ENCODE measurements at regions not wholly inside any gene's neighbourhood (a gene's known extent, or its start where the extent isn't known, plus 50 kb on each side); places are given as distances from the start of the nearest gene placed in this dataset.
A peak's percentile ranks its signal among the peaks of the same experiment; 100 is the strongest.
"Not testable (repeated sequence)": the region's sequence is repeated elsewhere in the genome, so short reads cannot be mapped to it uniquely, and the experiment has no call there.

- H3K9ac ChIP-seq (ENCODE audit: low read depth, low read length) = no peak overlapping the region
Observed at GRCh38 chr5:18799482-18800128, 1165.3 kb downstream of the TAF11L14 start.

DNA sequence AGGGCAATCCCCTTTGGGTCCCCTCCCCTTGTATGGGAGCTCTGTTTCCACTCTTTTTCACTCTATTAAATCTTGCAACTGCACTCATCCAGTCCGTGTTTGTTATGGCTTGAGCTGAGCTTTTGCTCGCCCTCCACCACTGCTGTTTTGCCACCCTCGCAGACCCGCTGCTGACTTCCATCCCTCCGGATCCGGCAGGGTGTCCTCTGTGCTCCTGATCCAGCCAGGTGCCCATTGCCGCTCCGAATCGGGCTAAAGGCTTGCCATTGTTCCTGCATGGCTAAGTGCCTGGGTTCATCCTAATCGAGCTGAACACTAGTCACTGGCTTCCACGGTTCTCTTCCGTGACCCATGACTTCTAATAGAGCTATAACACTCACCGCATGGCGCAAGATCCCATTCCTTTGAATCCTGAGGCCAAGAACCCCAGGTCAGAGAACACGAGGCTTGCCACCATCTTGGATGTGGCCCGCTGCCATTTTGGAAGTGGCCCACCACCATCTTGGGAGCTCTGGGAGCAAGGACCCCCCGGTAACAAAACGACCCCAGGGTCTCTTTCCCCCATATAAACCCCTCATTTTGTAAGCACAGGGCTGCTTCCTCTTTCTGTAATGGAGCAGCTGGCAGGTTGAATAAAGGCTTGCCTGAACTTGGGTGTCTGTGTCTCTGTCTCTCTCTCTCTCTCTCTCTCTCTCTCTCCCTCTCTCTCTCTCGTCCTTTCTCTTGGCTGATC lies 1166.2 kb downstream of the TAF11L14 start:
- H3K27ac ChIP-seq (ENCODE audit: low read depth, low read length) = no peak overlapping the region
- H3K4me3 ChIP-seq (ENCODE audit: low read depth, low read length) = no peak overlapping the region
- no peaks in the 10 kb centered on the region for H3K27me3 ChIP-seq (ENCODE audit: control insufficient read depth, insufficient read depth, low read length)
- no peaks in the 10 kb centered on the region for H3K9me3 ChIP-seq (ENCODE audit: control insufficient read depth, insufficient read depth, low read length)
- H3K36me3 ChIP-seq (ENCODE audit: control insufficient read depth, insufficient read depth, low read length) = no peaks in the 10 kb centered on the region
- H3K9ac ChIP-seq (ENCODE audit: low read depth, low read length) = no peak overlapping the region
- H3K4me1 ChIP-seq (ENCODE audit: control insufficient read depth, insufficient read depth, low read length) = peaks cover 45% of the 10 kb centered on the region

More at GRCh38 chr5:18799482-18800128, 1165.3 kb downstream of the TAF11L14 start:
- Histone ChIP-seq H3K27me3 (ENCODE audit: control insufficient read depth, insufficient read depth, low read length) (no peaks in the 10 kb centered on the region), H3K36me3 (ENCODE audit: control insufficient read depth, insufficient read depth, low read length) (no peaks in the 10 kb centered on the region), H3K4me1 (ENCODE audit: control insufficient read depth, insufficient read depth, low read length) (peaks cover 51% of the 10 kb centered on the region), H3K4me3 (ENCODE audit: low read depth, low read length) (peak overlapping the region; percentile 37; the same call in 1 of the 2 replicates), H3K9me3 (ENCODE audit: control insufficient read depth, insufficient read depth, low read length) (no peaks in the 10 kb centered on the region), H3K27ac (ENCODE audit: low read depth, low read length) (peak overlapping the region; percentile 61)

DNA sequence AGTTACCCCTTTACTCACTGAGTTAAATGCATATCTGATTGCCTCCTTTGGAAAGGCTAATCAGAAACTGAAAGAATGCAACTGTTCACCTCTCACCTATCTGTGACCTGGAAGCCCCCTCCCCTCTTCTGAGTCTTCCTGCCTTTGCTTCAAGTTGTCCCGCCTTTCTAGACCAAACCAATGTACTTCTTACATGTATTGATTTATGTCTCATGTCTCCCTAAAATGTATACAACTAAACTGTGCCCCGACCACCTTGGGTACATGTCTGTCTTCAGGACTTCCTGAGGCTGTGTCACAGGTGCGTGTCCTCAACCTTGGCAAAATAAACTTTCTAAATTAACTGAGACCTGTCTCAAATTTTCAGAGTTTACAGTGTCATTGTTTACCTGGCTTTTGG lies 1167.2 kb downstream of the TAF11L14 start:
- not testable (repeated sequence) for H3K27ac ChIP-seq (ENCODE audit: low read depth, low read length); H3K36me3 ChIP-seq (ENCODE audit: control insufficient read depth, insufficient read depth, low read length); H3K27me3 ChIP-seq (ENCODE audit: control insufficient read depth, insufficient read depth, low read length); H3K9me3 ChIP-seq (ENCODE audit: control insufficient read depth, insufficient read depth, low read length); H3K9ac ChIP-seq (ENCODE audit: low read depth, low read length); H3K4me3 ChIP-seq (ENCODE audit: low read depth, low read length)
- peaks cover 45% of the 10 kb centered on the region for H3K4me1 ChIP-seq (ENCODE audit: control insufficient read depth, insufficient read depth, low read length)

DNA sequence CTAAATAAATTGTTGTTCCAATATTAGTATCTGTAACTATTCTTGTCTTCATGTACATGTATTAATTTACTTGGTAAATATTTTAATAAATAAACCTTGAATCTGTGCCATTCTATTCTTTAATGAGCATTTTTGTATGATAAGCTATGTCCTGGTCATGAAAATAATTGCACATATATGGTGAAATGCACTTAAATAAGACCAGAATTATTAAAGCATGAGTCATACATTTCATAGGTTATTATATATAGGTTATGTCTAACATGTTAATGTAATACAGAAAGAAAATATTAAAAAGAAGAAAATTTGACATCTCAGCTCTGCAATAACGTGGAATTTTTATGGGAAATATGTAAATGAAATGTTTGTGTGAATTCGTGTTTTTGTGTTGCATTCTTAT lies 1168.1 kb downstream of the TAF11L14 start:
- H3K4me1 ChIP-seq (ENCODE audit: control insufficient read depth, insufficient read depth, low read length) = peaks cover 35% of the 10 kb centered on the region
- H3K4me3 ChIP-seq (ENCODE audit: low read depth, low read length) = no peak overlapping the region
- H3K27me3 ChIP-seq (ENCODE audit: control insufficient read depth, insufficient read depth, low read length) = no peaks in the 10 kb centered on the region
- no peak overlapping the region for H3K9ac ChIP-seq (ENCODE audit: low read depth, low read length)
- H3K9me3 ChIP-seq (ENCODE audit: control insufficient read depth, insufficient read depth, low read length) = no peaks in the 10 kb centered on the region
- H3K27ac ChIP-seq (ENCODE audit: low read depth, low read length) = no peak overlapping the region
- H3K36me3 ChIP-seq (ENCODE audit: control insufficient read depth, insufficient read depth, low read length) = no peaks in the 10 kb centered on the region

- no peaks in the 10 kb centered on the region for H3K9me3 ChIP-seq (ENCODE audit: control insufficient read depth, insufficient read depth, low read length)
- H3K4me1 ChIP-seq (ENCODE audit: control insufficient read depth, insufficient read depth, low read length) = peaks cover 19% of the 10 kb centered on the region
- H3K27ac ChIP-seq (ENCODE audit: low read depth, low read length) = no peak overlapping the region
- H3K36me3 ChIP-seq (ENCODE audit: control insufficient read depth, insufficient read depth, low read length) = no peaks in the 10 kb centered on the region
- H3K4me3 ChIP-seq (ENCODE audit: low read depth, low read length) = no peak overlapping the region
- H3K27me3 ChIP-seq (ENCODE audit: control insufficient read depth, insufficient read depth, low read length) = no peaks in the 10 kb centered on the region
- no peak overlapping the region for H3K9ac ChIP-seq (ENCODE audit: low read depth, low read length)
Observed at GRCh38 chr5:18805376-18805775, 1171.1 kb downstream of the TAF11L14 start.

DNA sequence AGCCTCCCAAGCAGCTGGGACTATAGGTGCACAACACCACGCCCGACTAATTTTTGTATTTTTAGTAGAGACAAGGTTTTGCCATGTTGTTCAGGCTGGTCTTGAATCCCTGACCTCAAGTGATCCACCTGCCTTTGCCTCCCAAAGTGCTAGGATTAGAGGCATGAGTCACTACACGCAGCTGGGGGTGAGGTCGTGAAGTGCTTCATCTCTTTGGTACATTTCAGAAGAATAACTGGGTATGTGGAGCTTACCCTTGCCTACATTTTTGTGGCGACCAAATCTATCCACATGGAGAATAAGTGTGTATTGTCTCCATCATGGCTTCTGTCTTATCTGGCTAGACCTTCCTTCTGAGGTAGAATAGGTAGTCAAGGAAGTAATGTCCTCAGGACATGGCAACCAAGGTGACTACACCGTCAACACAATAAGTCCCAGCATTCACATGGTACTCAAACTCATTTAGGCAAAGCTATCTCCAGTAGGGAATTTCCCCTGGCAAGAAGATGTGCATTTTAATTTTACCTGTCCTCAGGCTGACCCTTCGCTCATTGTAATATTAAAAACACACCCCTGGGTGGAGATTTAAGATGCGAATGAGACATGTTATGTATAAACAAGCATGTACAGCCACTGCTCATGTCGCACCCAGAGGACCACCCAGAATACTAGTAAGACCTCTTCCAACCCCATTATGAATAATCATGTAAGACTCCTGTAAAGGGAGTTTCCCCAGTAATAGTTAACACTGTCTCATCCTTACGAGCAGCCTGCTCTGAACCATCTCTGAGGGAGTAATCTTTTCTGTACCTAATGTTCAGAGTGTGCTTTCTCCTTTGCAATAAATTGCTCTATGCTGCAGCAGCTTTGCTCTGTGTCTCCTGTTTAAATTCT lies 1173.2 kb downstream of the TAF11L14 start:
- H3K27me3 ChIP-seq (ENCODE audit: control insufficient read depth, insufficient read depth, low read length) = no peaks in the 10 kb centered on the region
- no peak overlapping the region for H3K27ac ChIP-seq (ENCODE audit: low read depth, low read length)
- H3K4me3 ChIP-seq (ENCODE audit: low read depth, low read length) = no peak overlapping the region
- no peaks in the 10 kb centered on the region for H3K9me3 ChIP-seq (ENCODE audit: control insufficient read depth, insufficient read depth, low read length)
- H3K36me3 ChIP-seq (ENCODE audit: control insufficient read depth, insufficient read depth, low read length) = no peaks in the 10 kb centered on the region
- peaks cover 12% of the 10 kb centered on the region for H3K4me1 ChIP-seq (ENCODE audit: control insufficient read depth, insufficient read depth, low read length)
- no peak overlapping the region for H3K9ac ChIP-seq (ENCODE audit: low read depth, low read length)

DNA sequence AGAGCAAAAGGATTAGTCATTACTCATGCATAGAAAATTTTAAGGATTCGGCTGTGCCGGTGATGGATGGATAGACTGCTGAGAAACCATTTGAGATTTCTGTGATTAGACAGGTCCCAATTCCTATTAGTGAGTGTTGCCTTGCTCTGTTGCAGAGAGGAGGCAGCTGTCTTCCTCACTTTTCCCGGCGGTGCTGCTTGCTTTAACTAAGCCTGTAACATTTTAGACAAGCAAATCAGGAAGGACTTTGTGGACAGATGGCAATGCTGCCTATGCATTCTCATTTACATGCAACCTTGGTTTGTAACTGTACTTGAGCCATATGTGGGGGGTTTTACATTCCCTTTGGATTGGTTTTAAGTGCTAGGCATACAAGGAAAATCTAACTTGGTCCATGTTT lies 1176.3 kb downstream of the CDH18 start:
- Histone ChIP-seq H3K9ac (ENCODE audit: low read depth, low read length) (no peak overlapping the region), H3K27ac (ENCODE audit: low read depth, low read length) (no peak overlapping the region), H3K4me3 (ENCODE audit: low read depth, low read length) (no peak overlapping the region), H3K4me1 (ENCODE audit: control insufficient read depth, insufficient read depth, low read length) (peaks cover 12% of the 10 kb centered on the region), H3K27me3 (ENCODE audit: control insufficient read depth, insufficient read depth, low read length) (no peaks in the 10 kb centered on the region), H3K9me3 (ENCODE audit: control insufficient read depth, insufficient read depth, low read length) (peaks cover 7% of the 10 kb centered on the region), H3K36me3 (ENCODE audit: control insufficient read depth, insufficient read depth, low read length) (no peaks in the 10 kb centered on the region)

DNA sequence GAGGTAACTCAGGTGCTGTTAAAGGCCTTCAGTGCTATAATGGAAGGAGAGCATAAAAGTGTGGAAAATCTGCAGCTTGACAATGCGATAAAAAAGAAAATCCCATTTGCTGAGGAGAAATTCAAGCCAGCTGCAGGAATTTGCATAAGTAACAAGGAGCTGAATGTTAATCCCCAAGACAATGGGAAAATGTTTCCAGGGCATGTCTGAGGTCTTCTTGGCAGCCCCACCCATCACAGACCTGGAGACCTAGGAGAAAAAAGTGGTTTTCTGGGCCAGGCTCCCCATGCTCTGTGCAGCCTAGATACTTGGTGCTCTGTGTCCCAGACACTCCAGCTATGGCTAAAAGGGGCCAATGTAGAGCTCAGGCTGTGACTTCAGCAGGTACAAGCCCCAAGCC lies 1159.6 kb downstream of the CDH18 start:
- Histone ChIP-seq H3K4me3 (ENCODE audit: low read depth, low read length) (no peak overlapping the region), H3K9ac (ENCODE audit: low read depth, low read length) (no peak overlapping the region), H3K9me3 (ENCODE audit: control insufficient read depth, insufficient read depth, low read length) (no peaks in the 10 kb centered on the region), H3K27ac (ENCODE audit: low read depth, low read length) (no peak overlapping the region), H3K27me3 (ENCODE audit: control insufficient read depth, insufficient read depth, low read length) (no peaks in the 10 kb centered on the region), H3K36me3 (ENCODE audit: control insufficient read depth, insufficient read depth, low read length) (no peaks in the 10 kb centered on the region), H3K4me1 (ENCODE audit: control insufficient read depth, insufficient read depth, low read length) (no peaks in the 10 kb centered on the region)

- Histone ChIP-seq H3K36me3 (ENCODE audit: control insufficient read depth, insufficient read depth, low read length) (no peaks in the 10 kb centered on the region), H3K4me1 (ENCODE audit: control insufficient read depth, insufficient read depth, low read length) (no peaks in the 10 kb centered on the region), H3K4me3 (ENCODE audit: low read depth, low read length) (no peak overlapping the region), H3K9me3 (ENCODE audit: control insufficient read depth, insufficient read depth, low read length) (no peaks in the 10 kb centered on the region), H3K27ac (ENCODE audit: low read depth, low read length) (no peak overlapping the region), H3K9ac (ENCODE audit: low read depth, low read length) (no peak overlapping the region), H3K27me3 (ENCODE audit: control insufficient read depth, insufficient read depth, low read length) (no peaks in the 10 kb centered on the region)
Observed at GRCh38 chr5:18829539-18829938, 1158.5 kb downstream of the CDH18 start.

GRCh38 chr5:18850216-18850615 lies 1137.8 kb downstream of the CDH18 start:
- no peak overlapping the region for H3K9ac ChIP-seq (ENCODE audit: low read depth, low read length)
- no peaks in the 10 kb centered on the region for H3K36me3 ChIP-seq (ENCODE audit: control insufficient read depth, insufficient read depth, low read length)
- H3K27me3 ChIP-seq (ENCODE audit: control insufficient read depth, insufficient read depth, low read length) = no peaks in the 10 kb centered on the region
- H3K4me3 ChIP-seq (ENCODE audit: low read depth, low read length) = no peak overlapping the region
- H3K27ac ChIP-seq (ENCODE audit: low read depth, low read length) = no peak overlapping the region
- peaks cover 8% of the 10 kb centered on the region; the same call in 1 of the 2 replicates for H3K4me1 ChIP-seq (ENCODE audit: control insufficient read depth, insufficient read depth, low read length)
- no peaks in the 10 kb centered on the region for H3K9me3 ChIP-seq (ENCODE audit: control insufficient read depth, insufficient read depth, low read length)

- no peaks in the 10 kb centered on the region for H3K36me3 ChIP-seq (ENCODE audit: control insufficient read depth, insufficient read depth, low read length)
- no peaks in the 10 kb centered on the region for H3K4me1 ChIP-seq (ENCODE audit: control insufficient read depth, insufficient read depth, low read length)
- H3K27me3 ChIP-seq (ENCODE audit: control insufficient read depth, insufficient read depth, low read length) = no peaks in the 10 kb centered on the region
- H3K27ac ChIP-seq (ENCODE audit: low read depth, low read length) = no peak overlapping the region
- H3K9ac ChIP-seq (ENCODE audit: low read depth, low read length) = no peak overlapping the region
- H3K4me3 ChIP-seq (ENCODE audit: low read depth, low read length) = no peak overlapping the region
- no peaks in the 10 kb centered on the region for H3K9me3 ChIP-seq (ENCODE audit: control insufficient read depth, insufficient read depth, low read length)
Observed at GRCh38 chr5:18872978-18873377, 1115.0 kb downstream of the CDH18 start.
